ENCODE measurements at regions not wholly inside any gene's neighbourhood (a gene's known extent, or its start where the extent isn't known, plus 50 kb on each side); places are given as distances from the start of the nearest gene placed in this dataset.
A peak's percentile ranks its signal among the peaks of the same experiment; 100 is the strongest.
"Not testable (repeated sequence)": the region's sequence is repeated elsewhere in the genome, so short reads cannot be mapped to it uniquely, and the experiment has no call there.

- H3K4me3 ChIP-seq (ENCODE audit: low read length) = no peak overlapping the region
- no peaks in the 10 kb centered on the region for H3K27me3 ChIP-seq (ENCODE audit: control insufficient read depth, insufficient read depth, low read length)
- no peaks in the 10 kb centered on the region for H3K4me1 ChIP-seq (ENCODE audit: control insufficient read depth, low read depth, low read length)
Observed at GRCh38 chrX:124719060-124719459, 372.7 kb downstream of the SH2D1A start.

GRCh38 chrX:124720532-124720931, 374.2 kb downstream of the SH2D1A start:
- Histone ChIP-seq H3K36me3 (ENCODE audit: control insufficient read depth, low read depth, low read length) (no peaks in the 10 kb centered on the region), H3K4me1 (ENCODE audit: control insufficient read depth, low read depth, low read length) (no peaks in the 10 kb centered on the region), H3K9me3 (ENCODE audit: control insufficient read depth, low read depth, low read length) (peaks cover 22% of the 10 kb centered on the region), H3K27ac (ENCODE audit: low read length) (no peak overlapping the region), H3K9ac (ENCODE audit: low read length) (no peak overlapping the region), H3K27me3 (ENCODE audit: control insufficient read depth, insufficient read depth, low read length) (no peaks in the 10 kb centered on the region), H3K4me3 (ENCODE audit: low read length) (no peak overlapping the region)

More at GRCh38 chrX:124719060-124719459, 372.7 kb downstream of the SH2D1A start:
- Histone ChIP-seq H3K9ac (ENCODE audit: low read length) (no peak overlapping the region), H3K36me3 (ENCODE audit: control insufficient read depth, low read depth, low read length) (no peaks in the 10 kb centered on the region), H3K27ac (ENCODE audit: low read length) (no peak overlapping the region), H3K9me3 (ENCODE audit: control insufficient read depth, low read depth, low read length) (peaks cover 19% of the 10 kb centered on the region)

- H3K4me1 ChIP-seq (ENCODE audit: control insufficient read depth, low read depth, low read length) = no peaks in the 10 kb centered on the region
- no peak overlapping the region for H3K9ac ChIP-seq (ENCODE audit: low read length)
- no peaks in the 10 kb centered on the region for H3K27me3 ChIP-seq (ENCODE audit: control insufficient read depth, insufficient read depth, low read length)
- no peaks in the 10 kb centered on the region for H3K36me3 ChIP-seq (ENCODE audit: control insufficient read depth, low read depth, low read length)
- H3K9me3 ChIP-seq (ENCODE audit: control insufficient read depth, low read depth, low read length) = peaks cover 27% of the 10 kb centered on the region
- no peak overlapping the region for H3K4me3 ChIP-seq (ENCODE audit: low read length)
- H3K27ac ChIP-seq (ENCODE audit: low read length) = no peak overlapping the region
Observed at GRCh38 chrX:124725502-124725901, 379.1 kb downstream of the SH2D1A start.

GRCh38 chrX:124726292-124726691, 379.9 kb downstream of the SH2D1A start:
- Histone ChIP-seq H3K4me1 (ENCODE audit: control insufficient read depth, low read depth, low read length) (no peaks in the 10 kb centered on the region), H3K36me3 (ENCODE audit: control insufficient read depth, low read depth, low read length) (no peaks in the 10 kb centered on the region), H3K27ac (ENCODE audit: low read length) (no peak overlapping the region), H3K9me3 (ENCODE audit: control insufficient read depth, low read depth, low read length) (peaks cover 27% of the 10 kb centered on the region), H3K27me3 (ENCODE audit: control insufficient read depth, insufficient read depth, low read length) (no peaks in the 10 kb centered on the region), H3K9ac (ENCODE audit: low read length) (no peak overlapping the region), H3K4me3 (ENCODE audit: low read length) (no peak overlapping the region)

- Histone ChIP-seq H3K4me3 (ENCODE audit: low read length) (no peak overlapping the region), H3K4me1 (ENCODE audit: control insufficient read depth, low read depth, low read length) (no peaks in the 10 kb centered on the region), H3K27me3 (ENCODE audit: control insufficient read depth, insufficient read depth, low read length) (no peaks in the 10 kb centered on the region), H3K9me3 (ENCODE audit: control insufficient read depth, low read depth, low read length) (peaks cover 29% of the 10 kb centered on the region), H3K27ac (ENCODE audit: low read length) (no peak overlapping the region), H3K36me3 (ENCODE audit: control insufficient read depth, low read depth, low read length) (no peaks in the 10 kb centered on the region), H3K9ac (ENCODE audit: low read length) (no peak overlapping the region)
Observed at GRCh38 chrX:124726881-124727280, 380.5 kb downstream of the SH2D1A start.

- Histone ChIP-seq H3K9me3 (ENCODE audit: control insufficient read depth, low read depth, low read length) (peaks cover 19% of the 10 kb centered on the region), H3K27ac (ENCODE audit: low read length) (no peak overlapping the region), H3K27me3 (ENCODE audit: control insufficient read depth, insufficient read depth, low read length) (no peaks in the 10 kb centered on the region), H3K36me3 (ENCODE audit: control insufficient read depth, low read depth, low read length) (no peaks in the 10 kb centered on the region), H3K9ac (ENCODE audit: low read length) (no peak overlapping the region), H3K4me3 (ENCODE audit: low read length) (peak overlapping the region; percentile 38), H3K4me1 (ENCODE audit: control insufficient read depth, low read depth, low read length) (peaks cover 12% of the 10 kb centered on the region)
Observed at GRCh38 chrX:124736553-124737270, 390.3 kb downstream of the SH2D1A start.

- Histone ChIP-seq H3K4me3 (ENCODE audit: low read length) (peak overlapping the region; percentile 7), H3K9ac (ENCODE audit: low read length) (no peak overlapping the region), H3K36me3 (ENCODE audit: control insufficient read depth, low read depth, low read length) (no peaks in the 10 kb centered on the region), H3K4me1 (ENCODE audit: control insufficient read depth, low read depth, low read length) (peaks cover 12% of the 10 kb centered on the region), H3K9me3 (ENCODE audit: control insufficient read depth, low read depth, low read length) (peaks cover 25% of the 10 kb centered on the region), H3K27ac (ENCODE audit: low read length) (no peak overlapping the region), H3K27me3 (ENCODE audit: control insufficient read depth, insufficient read depth, low read length) (no peaks in the 10 kb centered on the region)
Observed at GRCh38 chrX:124737771-124738170, 391.4 kb downstream of the SH2D1A start.

GRCh38 chrX:124747295-124747694, 400.9 kb downstream of the SH2D1A start:
- Histone ChIP-seq H3K27me3 (ENCODE audit: control insufficient read depth, insufficient read depth, low read length) (no peaks in the 10 kb centered on the region), H3K4me1 (ENCODE audit: control insufficient read depth, low read depth, low read length) (no peaks in the 10 kb centered on the region), H3K4me3 (ENCODE audit: low read length) (no peak overlapping the region), H3K9ac (ENCODE audit: low read length) (no peak overlapping the region), H3K36me3 (ENCODE audit: control insufficient read depth, low read depth, low read length) (no peaks in the 10 kb centered on the region), H3K9me3 (ENCODE audit: control insufficient read depth, low read depth, low read length) (peaks cover 11% of the 10 kb centered on the region), H3K27ac (ENCODE audit: low read length) (no peak overlapping the region)

- peaks cover 15% of the 10 kb centered on the region for H3K9me3 ChIP-seq (ENCODE audit: control insufficient read depth, low read depth, low read length)
- H3K27me3 ChIP-seq (ENCODE audit: control insufficient read depth, insufficient read depth, low read length) = no peaks in the 10 kb centered on the region
- H3K4me1 ChIP-seq (ENCODE audit: control insufficient read depth, low read depth, low read length) = no peaks in the 10 kb centered on the region
- H3K36me3 ChIP-seq (ENCODE audit: control insufficient read depth, low read depth, low read length) = no peaks in the 10 kb centered on the region
- no peak overlapping the region for H3K9ac ChIP-seq (ENCODE audit: low read length)
- H3K4me3 ChIP-seq (ENCODE audit: low read length) = no peak overlapping the region
- no peak overlapping the region for H3K27ac ChIP-seq (ENCODE audit: low read length)
Observed at GRCh38 chrX:124764354-124764753, 418.0 kb downstream of the SH2D1A start.

GRCh38 chrX:124769166-124769565, 422.8 kb downstream of the SH2D1A start:
- H3K27ac ChIP-seq (ENCODE audit: low read length) = no peak overlapping the region
- no peak overlapping the region for H3K4me3 ChIP-seq (ENCODE audit: low read length)

GRCh38 chrX:124771292-124771691, 424.9 kb downstream of the SH2D1A start:
- Histone ChIP-seq H3K4me3 (ENCODE audit: low read length) (no peak overlapping the region), H3K36me3 (ENCODE audit: control insufficient read depth, low read depth, low read length) (no peaks in the 10 kb centered on the region), H3K4me1 (ENCODE audit: control insufficient read depth, low read depth, low read length) (no peaks in the 10 kb centered on the region), H3K9ac (ENCODE audit: low read length) (no peak overlapping the region), H3K9me3 (ENCODE audit: control insufficient read depth, low read depth, low read length) (peaks cover 12% of the 10 kb centered on the region), H3K27me3 (ENCODE audit: control insufficient read depth, insufficient read depth, low read length) (no peaks in the 10 kb centered on the region), H3K27ac (ENCODE audit: low read length) (no peak overlapping the region)

More at GRCh38 chrX:124769166-124769565, 422.8 kb downstream of the SH2D1A start:
- Histone ChIP-seq H3K27me3 (ENCODE audit: control insufficient read depth, insufficient read depth, low read length) (no peaks in the 10 kb centered on the region), H3K9ac (ENCODE audit: low read length) (no peak overlapping the region), H3K9me3 (ENCODE audit: control insufficient read depth, low read depth, low read length) (peaks cover 12% of the 10 kb centered on the region), H3K4me1 (ENCODE audit: control insufficient read depth, low read depth, low read length) (no peaks in the 10 kb centered on the region), H3K36me3 (ENCODE audit: control insufficient read depth, low read depth, low read length) (no peaks in the 10 kb centered on the region)

GRCh38 chrX:124788253-124788652, 441.9 kb downstream of the SH2D1A start:
- not testable (repeated sequence) for H3K4me3 ChIP-seq (ENCODE audit: low read length); H3K27ac ChIP-seq (ENCODE audit: low read length); H3K27me3 ChIP-seq (ENCODE audit: control insufficient read depth, insufficient read depth, low read length); H3K36me3 ChIP-seq (ENCODE audit: control insufficient read depth, low read depth, low read length); H3K4me1 ChIP-seq (ENCODE audit: control insufficient read depth, low read depth, low read length); H3K9ac ChIP-seq (ENCODE audit: low read length)
- H3K9me3 ChIP-seq (ENCODE audit: control insufficient read depth, low read depth, low read length) = peaks cover 23% of the 10 kb centered on the region
